Activated T-helper 2 cell treated with anti-CD3 and anti-CD28 coated beads, Interferon-gamma antibody, Interleukin-2, Interleukin-4, amounts not matched to agents 10 μg/mL and 5 μg/mL and 100 μg/mL, durations not matched to agents 14 hours and 24 hours and 36 hours (primary cell): ENCODE measurements at regions not wholly inside any gene's neighbourhood (a gene's known extent, or its start where the extent isn't known, plus 50 kb on each side); places are given as distances from the start of the nearest gene placed in this dataset.

ENCODE experiments used
- DNase-seq: peaks from one replicate; pipeline ENCODE4 v3.0.0; 2021; ENCODE audit warnings: low spot score
- H3K27ac Mint-ChIP-seq: one replicate; pipeline ENCODE4 v1.8.0; 2021; ENCODE audit warnings: mixed read lengths
- H3K27me3 Mint-ChIP-seq: one replicate; pipeline ENCODE4 v1.8.0; 2021; ENCODE audit warnings: low read depth, mixed read lengths
- H3K36me3 Mint-ChIP-seq: one replicate; pipeline ENCODE4 v1.8.0; 2021; ENCODE audit warnings: low read depth, mixed read lengths
- H3K4me1 Mint-ChIP-seq: one replicate; pipeline ENCODE4 v1.8.0; 2021; ENCODE audit warnings: low read depth, mixed read lengths
- H3K4me3 Mint-ChIP-seq: one replicate; pipeline ENCODE4 v1.8.0; 2021; ENCODE audit warnings: low read depth, mild to moderate bottlenecking, moderate library complexity, mixed read lengths
- H3K9me3 Mint-ChIP-seq: one replicate; pipeline ENCODE4 v1.8.0; 2021; ENCODE audit warnings: mixed read lengths
- intact Hi-C: fragments of 100-400 bp; cut with micrococcal nuclease; formaldehyde crosslinking; loops from one replicate; pipeline ENCODE4 v1.15.1; 2023

- no peak for DNase-seq
- Mint-ChIP-seq H3K36me3 (no peaks in the 10 kb centered on the region), H3K4me1 (no peaks in the 10 kb centered on the region), H3K27ac (no peak overlapping the region), H3K4me3 (no peak overlapping the region), H3K27me3 (no peaks in the 10 kb centered on the region), H3K9me3 (no peaks in the 10 kb centered on the region)
- intact Hi-C loops, result no loop called here
These were observed 400.5 kb upstream of the DAB2 start for GRCh38 chr5:39825301-39825700.

- H3K27ac Mint-ChIP-seq, result no peak overlapping the region
- intact Hi-C loops, result no loop called here
- no peak overlapping the region for H3K4me3 Mint-ChIP-seq
- no peaks in the 10 kb centered on the region for H3K4me1 Mint-ChIP-seq
- no peak for DNase-seq
- no peaks in the 10 kb centered on the region for H3K27me3 Mint-ChIP-seq
- H3K36me3 Mint-ChIP-seq, result no peaks in the 10 kb centered on the region
- H3K9me3 Mint-ChIP-seq, result no peaks in the 10 kb centered on the region
These were observed 397.2 kb upstream of the DAB2 start for GRCh38 chr5:39822020-39822419.

GRCh38 chr5:39816866-39817265 lies 392.1 kb upstream of the DAB2 start:
- no peaks in the 10 kb centered on the region for H3K36me3 Mint-ChIP-seq
- DNase-seq, result no peak
- H3K4me1 Mint-ChIP-seq, result no peaks in the 10 kb centered on the region
- no peak overlapping the region for H3K27ac Mint-ChIP-seq
- H3K9me3 Mint-ChIP-seq, result no peaks in the 10 kb centered on the region
- no peak overlapping the region for H3K4me3 Mint-ChIP-seq
- H3K27me3 Mint-ChIP-seq, result peaks cover 4% of the 10 kb centered on the region
- intact Hi-C loops, result no loop called here

GRCh38 chr5:39816156-39816845 lies 391.5 kb upstream of the DAB2 start:
- Mint-ChIP-seq H3K27me3 (peaks cover 4% of the 10 kb centered on the region), H3K4me3 (no peak overlapping the region), H3K27ac (no peak overlapping the region), H3K4me1 (no peaks in the 10 kb centered on the region), H3K9me3 (no peaks in the 10 kb centered on the region), H3K36me3 (no peaks in the 10 kb centered on the region)
- no peak for DNase-seq
- intact Hi-C loops, result no loop called here

GRCh38 chr5:39815711-39816110 lies 390.9 kb upstream of the DAB2 start:
- no peak overlapping the region for H3K4me3 Mint-ChIP-seq
- no peak overlapping the region for H3K27ac Mint-ChIP-seq
- no peaks in the 10 kb centered on the region for H3K4me1 Mint-ChIP-seq
- H3K9me3 Mint-ChIP-seq, result no peaks in the 10 kb centered on the region
- H3K36me3 Mint-ChIP-seq, result no peaks in the 10 kb centered on the region
- no peak for DNase-seq
- peaks cover 4% of the 10 kb centered on the region for H3K27me3 Mint-ChIP-seq
- intact Hi-C loops, result no loop called here

- Mint-ChIP-seq H3K4me1 (no peaks in the 10 kb centered on the region), H3K27me3 (peaks cover 8% of the 10 kb centered on the region), H3K4me3 (no peak overlapping the region), H3K9me3 (no peaks in the 10 kb centered on the region), H3K27ac (no peak overlapping the region), H3K36me3 (no peaks in the 10 kb centered on the region)
- no peak for DNase-seq
- intact Hi-C loops, result no loop called here
These were observed 386.6 kb upstream of the DAB2 start for GRCh38 chr5:39811381-39811780.

GRCh38 chr5:39808656-39809055 lies 383.9 kb upstream of the DAB2 start:
- no peaks in the 10 kb centered on the region for H3K9me3 Mint-ChIP-seq
- intact Hi-C loops, result no loop called here
- H3K36me3 Mint-ChIP-seq, result no peaks in the 10 kb centered on the region
- H3K4me3 Mint-ChIP-seq, result no peak overlapping the region
- no peak overlapping the region for H3K27ac Mint-ChIP-seq
- no peaks in the 10 kb centered on the region for H3K4me1 Mint-ChIP-seq
- DNase-seq, result no peak
- peaks cover 6% of the 10 kb centered on the region for H3K27me3 Mint-ChIP-seq

GRCh38 chr5:39801306-39801705 lies 376.5 kb upstream of the DAB2 start:
- Mint-ChIP-seq H3K4me3 (no peak overlapping the region), H3K4me1 (no peaks in the 10 kb centered on the region), H3K9me3 (no peaks in the 10 kb centered on the region), H3K27me3 (peaks cover 8% of the 10 kb centered on the region), H3K36me3 (no peaks in the 10 kb centered on the region), H3K27ac (no peak overlapping the region)
- intact Hi-C loops, result no loop called here
- DNase-seq, result no peak

- DNase-seq, result no peak
- Mint-ChIP-seq H3K27me3 (peaks cover 8% of the 10 kb centered on the region), H3K4me1 (no peaks in the 10 kb centered on the region), H3K4me3 (no peak overlapping the region), H3K9me3 (no peaks in the 10 kb centered on the region), H3K36me3 (no peaks in the 10 kb centered on the region), H3K27ac (no peak overlapping the region)
- intact Hi-C loops, result no loop called here
These were observed 375.3 kb upstream of the DAB2 start for GRCh38 chr5:39800042-39800601.

GRCh38 chr5:39799242-39799641 lies 374.5 kb upstream of the DAB2 start:
- intact Hi-C loops, result no loop called here
- H3K36me3 Mint-ChIP-seq, result no peaks in the 10 kb centered on the region
- no peak overlapping the region for H3K27ac Mint-ChIP-seq
- no peak for DNase-seq
- peaks cover 8% of the 10 kb centered on the region for H3K27me3 Mint-ChIP-seq
- no peaks in the 10 kb centered on the region for H3K9me3 Mint-ChIP-seq
- no peaks in the 10 kb centered on the region for H3K4me1 Mint-ChIP-seq
- H3K4me3 Mint-ChIP-seq, result no peak overlapping the region

GRCh38 chr5:39794513-39795210 lies 369.9 kb upstream of the DAB2 start:
- H3K27me3 Mint-ChIP-seq, result peaks cover 3% of the 10 kb centered on the region
- intact Hi-C loops, result no loop called here

GRCh38 chr5:39785410-39785809 lies 360.6 kb upstream of the DAB2 start:
- Mint-ChIP-seq H3K4me1 (peaks cover 2% of the 10 kb centered on the region), H3K9me3 (peaks cover 11% of the 10 kb centered on the region), H3K27ac (no peak overlapping the region), H3K27me3 (peaks cover 2% of the 10 kb centered on the region), H3K36me3 (no peaks in the 10 kb centered on the region), H3K4me3 (no peak overlapping the region)
- intact Hi-C loops, result no loop called here
- DNase-seq, result no peak

More at GRCh38 chr5:39794513-39795210, 369.9 kb upstream of the DAB2 start:
- DNase-seq, result no peak
- H3K36me3 Mint-ChIP-seq, result no peaks in the 10 kb centered on the region
- H3K27ac Mint-ChIP-seq, result no peak overlapping the region
- no peaks in the 10 kb centered on the region for H3K9me3 Mint-ChIP-seq
- no peaks in the 10 kb centered on the region for H3K4me1 Mint-ChIP-seq
- no peak overlapping the region for H3K4me3 Mint-ChIP-seq

- intact Hi-C loops, result no loop called here
- peaks cover 2% of the 10 kb centered on the region for H3K4me1 Mint-ChIP-seq
- H3K36me3 Mint-ChIP-seq, result no peaks in the 10 kb centered on the region
- DNase-seq, result no peak
- no peak overlapping the region for H3K4me3 Mint-ChIP-seq
- no peak overlapping the region for H3K27ac Mint-ChIP-seq
- peaks cover 11% of the 10 kb centered on the region for H3K9me3 Mint-ChIP-seq
- peaks cover 2% of the 10 kb centered on the region for H3K27me3 Mint-ChIP-seq
These were observed 359.1 kb upstream of the DAB2 start for GRCh38 chr5:39783756-39784421.
